ENCODE measurements at regions not wholly inside any gene's neighbourhood (a gene's known extent, or its start where the extent isn't known, plus 50 kb on each side); places are given as distances from the start of the nearest gene placed in this dataset.

GRCh38 chr10:2850202-2850601 is 217.1 kb upstream of the PFKP start:
- Histone ChIP-seq H3F3A (ENCODE audit: low read depth) (no peaks in the 10 kb centered on the region), H3K9me3 (ENCODE audit: low read depth) (no peaks in the 10 kb centered on the region), H3K9ac (no peak overlapping the region), H3K4me2 (no peak overlapping the region), H3K27ac (no peak overlapping the region), H3K79me2 (ENCODE audit: low read depth) (no peaks in the 10 kb centered on the region), H3K4me1 (no peaks in the 10 kb centered on the region), H4K20me1 (ENCODE audit: low read depth) (no peaks in the 10 kb centered on the region), H3K27me3 (no peaks in the 10 kb centered on the region), H3K36me3 (no peaks in the 10 kb centered on the region), H3K4me3 (no peak overlapping the region), H2AFZ (replicated peaks) (no peak overlapping the region)
- Mint-ChIP-seq H3K36me3 (no peaks in the 10 kb centered on the region), H3K4me3 (no peak overlapping the region), H3K27ac (no peak overlapping the region), H3K27me3 (ENCODE audit: insufficient read depth, low read depth) (peaks cover 2% of the 10 kb centered on the region), H3K4me1 (no peaks in the 10 kb centered on the region), H3K9me3 (no peaks in the 10 kb centered on the region)
- no peak for DNase-seq (ENCODE audit: low spot score)
- TF ChIP-seq EZH2phosphoT487 (IDR thresholded peaks at IDR 0.05) (no peak), EZH2 (IDR thresholded peaks at IDR 0.05) (no peak)
- TF ChIP-seq, protein P1, sequence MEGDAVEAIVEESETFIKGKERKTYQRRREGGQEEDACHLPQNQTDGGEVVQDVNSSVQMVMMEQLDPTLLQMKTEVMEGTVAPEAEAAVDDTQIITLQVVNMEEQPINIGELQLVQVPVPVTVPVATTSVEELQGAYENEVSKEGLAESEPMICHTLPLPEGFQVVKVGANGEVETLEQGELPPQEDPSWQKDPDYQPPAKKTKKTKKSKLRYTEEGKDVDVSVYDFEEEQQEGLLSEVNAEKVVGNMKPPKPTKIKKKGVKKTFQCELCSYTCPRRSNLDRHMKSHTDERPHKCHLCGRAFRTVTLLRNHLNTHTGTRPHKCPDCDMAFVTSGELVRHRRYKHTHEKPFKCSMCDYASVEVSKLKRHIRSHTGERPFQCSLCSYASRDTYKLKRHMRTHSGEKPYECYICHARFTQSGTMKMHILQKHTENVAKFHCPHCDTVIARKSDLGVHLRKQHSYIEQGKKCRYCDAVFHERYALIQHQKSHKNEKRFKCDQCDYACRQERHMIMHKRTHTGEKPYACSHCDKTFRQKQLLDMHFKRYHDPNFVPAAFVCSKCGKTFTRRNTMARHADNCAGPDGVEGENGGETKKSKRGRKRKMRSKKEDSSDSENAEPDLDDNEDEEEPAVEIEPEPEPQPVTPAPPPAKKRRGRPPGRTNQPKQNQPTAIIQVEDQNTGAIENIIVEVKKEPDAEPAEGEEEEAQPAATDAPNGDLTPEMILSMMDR (IDR thresholded peaks at IDR 0.05): no peak

GRCh38 chr10:2844925-2845324 is 222.4 kb upstream of the PFKP start:
- Mint-ChIP-seq H3K4me1 (no peaks in the 10 kb centered on the region), H3K9me3 (no peaks in the 10 kb centered on the region), H3K36me3 (no peaks in the 10 kb centered on the region), H3K27me3 (ENCODE audit: insufficient read depth, low read depth) (peaks cover 4% of the 10 kb centered on the region), H3K27ac (no peak overlapping the region), H3K4me3 (no peak overlapping the region)
- Histone ChIP-seq H3K4me2 (no peak overlapping the region), H3K4me3 (no peak overlapping the region), H3K36me3 (no peaks in the 10 kb centered on the region), H3F3A (ENCODE audit: low read depth) (no peaks in the 10 kb centered on the region), H3K27me3 (no peaks in the 10 kb centered on the region), H3K27ac (no peak overlapping the region), H3K9me3 (ENCODE audit: low read depth) (no peaks in the 10 kb centered on the region), H3K79me2 (ENCODE audit: low read depth) (no peaks in the 10 kb centered on the region), H4K20me1 (ENCODE audit: low read depth) (no peaks in the 10 kb centered on the region), H2AFZ (replicated peaks) (no peak overlapping the region), H3K4me1 (no peaks in the 10 kb centered on the region), H3K9ac (no peak overlapping the region)
- no peak for DNase-seq (ENCODE audit: low spot score)
- TF ChIP-seq, protein P1 (IDR thresholded peaks at IDR 0.05): no peak
- TF ChIP-seq EZH2phosphoT487 (IDR thresholded peaks at IDR 0.05): no peak
- TF ChIP-seq EZH2 (IDR thresholded peaks at IDR 0.05): no peak

GRCh38 chr10:2839081-2839725 is 228.1 kb upstream of the PFKP start:
- no peak overlapping the region for H3K4me2 ChIP-seq
- Mint-ChIP-seq H3K9me3 (no peaks in the 10 kb centered on the region), H3K36me3 (no peaks in the 10 kb centered on the region), H3K27ac (no peak overlapping the region), H3K27me3 (ENCODE audit: insufficient read depth, low read depth) (peaks cover 2% of the 10 kb centered on the region), H3K4me3 (no peak overlapping the region), H3K4me1 (no peaks in the 10 kb centered on the region)
- no peaks in the 10 kb centered on the region for H3K9me3 ChIP-seq (ENCODE audit: low read depth)
- H3K27me3 ChIP-seq: peaks cover 4% of the 10 kb centered on the region
- H3K9ac ChIP-seq: no peak overlapping the region
- no peaks in the 10 kb centered on the region for H3F3A ChIP-seq (ENCODE audit: low read depth)
- TF ChIP-seq, protein P1 (IDR thresholded peaks at IDR 0.05): peak; percentile 71
- TF ChIP-seq EZH2phosphoT487 (IDR thresholded peaks at IDR 0.05): no peak
- H3K4me1 ChIP-seq: no peaks in the 10 kb centered on the region
- no peak overlapping the region for H2AFZ ChIP-seq (replicated peaks)
- no peaks in the 10 kb centered on the region for H3K79me2 ChIP-seq (ENCODE audit: low read depth)
- no peak overlapping the region for H3K27ac ChIP-seq
- no peaks in the 10 kb centered on the region for H3K36me3 ChIP-seq
- DNase-seq (ENCODE audit: low spot score): peak; percentile 72
- no peak overlapping the region for H3K4me3 ChIP-seq
- no peaks in the 10 kb centered on the region for H4K20me1 ChIP-seq (ENCODE audit: low read depth)
